ENCODE measurements at regions not wholly inside any gene's neighbourhood (a gene's known extent, or its start where the extent isn't known, plus 50 kb on each side); places are given as distances from the start of the nearest gene placed in this dataset.
"Not testable (repeated sequence)": the region's sequence is repeated elsewhere in the genome, so short reads cannot be mapped to it uniquely, and the experiment has no call there.

GRCh38 chr17:20908313-20909267 is 134.2 kb downstream of the USP22 start:
- peak overlapping the region; percentile 72 for H3K27ac ChIP-seq
- TF ChIP-seq CTCF (conservative IDR thresholded peaks at IDR 0.05) (peak; percentile 71), ZFX (IDR thresholded peaks at IDR 0.05) (peak; percentile 57; the same call in 1 of the 2 replicates)

GRCh38 chr17:20914658-20915057 is 128.2 kb downstream of the USP22 start:
- no peak for TF ChIP-seq ZFX (IDR thresholded peaks at IDR 0.05)
- no peak for TF ChIP-seq CTCF (conservative IDR thresholded peaks at IDR 0.05)
- no peak overlapping the region for H3K27ac ChIP-seq

- TF ChIP-seq ZFX (IDR thresholded peaks at IDR 0.05) (no peak), CTCF (conservative IDR thresholded peaks at IDR 0.05) (no peak)
- H3K27ac ChIP-seq, result no peak overlapping the region
Measured at GRCh38 chr17:20916383-20916782, 126.4 kb downstream of the USP22 start.

GRCh38 chr17:20917610-20918306 is 125.1 kb downstream of the USP22 start:
- not testable (repeated sequence) for H3K27ac ChIP-seq

- no peak overlapping the region for H3K27ac ChIP-seq
- TF ChIP-seq ZFX (IDR thresholded peaks at IDR 0.05), result no peak
Measured at GRCh38 chr17:20920095-20920814, 122.6 kb downstream of the USP22 start.

GRCh38 chr17:20920815-20921199 is 122.0 kb downstream of the USP22 start:
- TF ChIP-seq ZFX (IDR thresholded peaks at IDR 0.05) (no peak), CTCF (conservative IDR thresholded peaks at IDR 0.05) (no peak)
- no peak overlapping the region for H3K27ac ChIP-seq

- H3K27ac ChIP-seq, result no peak overlapping the region
- TF ChIP-seq ZFX (IDR thresholded peaks at IDR 0.05) (no peak), CTCF (conservative IDR thresholded peaks at IDR 0.05) (no peak)
Measured at GRCh38 chr17:20922128-20922670, 120.6 kb downstream of the USP22 start.

- H3K27ac ChIP-seq, result no peak overlapping the region
- no peak for TF ChIP-seq CTCF (conservative IDR thresholded peaks at IDR 0.05)
- TF ChIP-seq ZFX (IDR thresholded peaks at IDR 0.05), result no peak
Measured at GRCh38 chr17:20924306-20924705, 118.5 kb downstream of the USP22 start.
